OCI-LY7 (cell line): ENCODE measurements at regions not wholly inside any gene's neighbourhood (a gene's known extent, or its start where the extent isn't known, plus 50 kb on each side); places are given as distances from the start of the nearest gene placed in this dataset.
A peak's percentile ranks its signal among the peaks of the same experiment; 100 is the strongest.

ENCODE experiments used
- BruUV-seq: library from RNA; stranded (reverse); fragments of 400-500 nt; replicated peaks from 2 replicates; lab custom pipeline; 2021; lab: Mats Ljungman, UMichigan
- CTCF ChIA-PET: fragments of 300-600 bp; sonication (Branson Sonifier 250); formaldehyde crosslinking; loops from one replicate; lab custom pipeline; 2022; ENCODE audit warnings: antibody characterized with exemption; ENCODE audit not compliant: unreplicated experiment; lab: Charles Lee
- POLR2A ChIA-PET: fragments of 300-600 bp; sonication (Branson Sonifier 250); formaldehyde crosslinking; loops from one replicate; lab custom pipeline; 2022; ENCODE audit warnings: antibody characterized with exemption; lab: Charles Lee
- DNase-seq: peaks from one replicate; pipeline ENCODE4 v3.0.0-alpha.2; 2015; ENCODE audit warnings: low spot score
- H2AFZ ChIP-seq: fragments of 200-600 bp; sonication (generic), shearing (Covaris generic); 2 replicates; pipeline ENCODE4 v1.6.1; 2014; ENCODE audit warnings: mild to moderate bottlenecking, antibody characterized with exemption, low read length, moderate library complexity
- H3K27ac ChIP-seq: fragments of 200-600 bp; sonication (generic); 2 replicates; pipeline ENCODE4 v1.5.1; 2014; ENCODE audit warnings: mixed run types, low read depth, mild to moderate bottlenecking, moderate library complexity, low read length, inconsistent platforms; ENCODE audit not compliant: poor library complexity, severe bottlenecking
- H3K36me3 ChIP-seq: fragments of 200-600 bp; sonication (generic); 2 replicates; pipeline ENCODE4 v1.6.1; 2014; ENCODE audit warnings: mild to moderate bottlenecking, antibody characterized with exemption, low read length, moderate library complexity, mixed read lengths; ENCODE audit not compliant: insufficient read depth
- H3K4me1 ChIP-seq: fragments of 200-600 bp; sonication (generic); 2 replicates; pipeline ENCODE4 v1.5.1; 2014; ENCODE audit warnings: mild to moderate bottlenecking, low read length; ENCODE audit not compliant: insufficient read depth, poor library complexity, severe bottlenecking
- H3K4me2 ChIP-seq: fragments of 200-600 bp; sonication (generic); 2 replicates; pipeline ENCODE4 v1.6.1; 2014; ENCODE audit warnings: mild to moderate bottlenecking, low read length
- H3K4me3 ChIP-seq: fragments of 200-600 bp; sonication (generic); 2 replicates; pipeline ENCODE4 v1.5.1; 2014; ENCODE audit warnings: mild to moderate bottlenecking, low read depth, low read length; ENCODE audit not compliant: poor library complexity, severe bottlenecking
- H3K79me2 ChIP-seq: fragments of 200-600 bp; sonication (generic); 2 replicates; pipeline ENCODE4 v1.6.1; 2016; ENCODE audit warnings: low read depth, mild to moderate bottlenecking, low read length, moderate library complexity, mixed read lengths; ENCODE audit not compliant: insufficient read depth
- H3K9me2 ChIP-seq: fragments of 200-600 bp; sonication (generic); 2 replicates; pipeline ENCODE4 v1.6.1; 2016; ENCODE audit warnings: mild to moderate bottlenecking, low read length, mixed read lengths; ENCODE audit not compliant: insufficient read depth
- H3K9me3 ChIP-seq: fragments of 200-600 bp; sonication (generic); 2 replicates; pipeline ENCODE4 v1.6.1; 2014; ENCODE audit warnings: mild to moderate bottlenecking, mixed run types, low read length, mixed read lengths
- H4K20me1 ChIP-seq: fragments of 200-600 bp; sonication (generic); 2 replicates; pipeline ENCODE4 v1.6.1; 2014; ENCODE audit warnings: mild to moderate bottlenecking, antibody characterized with exemption, low read length, moderate library complexity, mixed read lengths; ENCODE audit not compliant: insufficient read depth
- CTCF ChIP-seq: fragments of 200-600 bp; sonication (generic); conservative IDR thresholded peaks from 2 replicates; pipeline ENCODE4 v1.5.1; 2014; ENCODE audit warnings: mild to moderate bottlenecking, antibody characterized with exemption, low read length, moderate library complexity, mixed read lengths
- EZH2phosphoT487 ChIP-seq: fragments of 200-600 bp; sonication (generic); IDR thresholded peaks from 2 replicates; pipeline ENCODE4 v1.6.1; 2018; ENCODE audit warnings: low read depth, borderline replicate concordance, mild to moderate bottlenecking, mixed run types, antibody characterized with exemption, low read length, moderate library complexity, mixed read lengths
- intact Hi-C: fragments of 100-400 bp; cut with micrococcal nuclease; formaldehyde crosslinking; loops from one replicate; pipeline ENCODE4 v1.10.0; 2022; ENCODE audit not compliant: unreplicated experiment

GRCh38 chr3:34155108-34155507, 356.7 kb downstream of the PDCD6IP start:
- Histone ChIP-seq H3K9me2 (no peaks in the 10 kb centered on the region), H3K79me2 (no peaks in the 10 kb centered on the region), H3K9me3 (no peaks in the 10 kb centered on the region), H4K20me1 (no peaks in the 10 kb centered on the region), H3K4me1 (peaks cover 7% of the 10 kb centered on the region), H3K36me3 (no peaks in the 10 kb centered on the region), H3K4me2 (no peak overlapping the region), H3K4me3 (no peak overlapping the region), H3K27ac (no peak overlapping the region), H2AFZ (peak overlapping the region; percentile 51; the same call in 1 of the 2 replicates)
- no peak for TF ChIP-seq CTCF
- TF ChIP-seq EZH2phosphoT487, result no peak
- intact Hi-C loops, result no loop called here
- ChIA-PET POLR2A (interaction anchor here (1.0 kb wide), 1 partner anchor 9 kb away, joined by 5 read pairs; no protein-coding TSS in a partner anchor), CTCF (no interaction called here)
- no peak for DNase-seq
- no TSS peak for BruUV-seq

- H3K79me2 ChIP-seq, result no peaks in the 10 kb centered on the region
- no peaks in the 10 kb centered on the region for H3K36me3 ChIP-seq
- H3K4me3 ChIP-seq, result no peak overlapping the region
- no peaks in the 10 kb centered on the region for H4K20me1 ChIP-seq
- no peaks in the 10 kb centered on the region for H3K9me2 ChIP-seq
- BruUV-seq, result no TSS peak
- peaks cover 7% of the 10 kb centered on the region for H3K4me1 ChIP-seq
- peak overlapping the region; percentile 51; the same call in 1 of the 2 replicates for H2AFZ ChIP-seq
- CTCF ChIA-PET, result no interaction called here
- TF ChIP-seq EZH2phosphoT487 (no peak), CTCF (no peak)
- intact Hi-C loops, result no loop called here
- peak; percentile 6 for DNase-seq
- POLR2A ChIA-PET, result interaction anchor here (0.7 to 1.0 kb wide), 2 partner anchors 9 to 118 kb away, joined by 3 to 5 read pairs; no protein-coding TSS in a partner anchor
- no peaks in the 10 kb centered on the region for H3K9me3 ChIP-seq
- H3K27ac ChIP-seq, result no peak overlapping the region
- H3K4me2 ChIP-seq, result no peak overlapping the region
Observed at GRCh38 chr3:34155666-34156065, 357.2 kb downstream of the PDCD6IP start.

DNA sequence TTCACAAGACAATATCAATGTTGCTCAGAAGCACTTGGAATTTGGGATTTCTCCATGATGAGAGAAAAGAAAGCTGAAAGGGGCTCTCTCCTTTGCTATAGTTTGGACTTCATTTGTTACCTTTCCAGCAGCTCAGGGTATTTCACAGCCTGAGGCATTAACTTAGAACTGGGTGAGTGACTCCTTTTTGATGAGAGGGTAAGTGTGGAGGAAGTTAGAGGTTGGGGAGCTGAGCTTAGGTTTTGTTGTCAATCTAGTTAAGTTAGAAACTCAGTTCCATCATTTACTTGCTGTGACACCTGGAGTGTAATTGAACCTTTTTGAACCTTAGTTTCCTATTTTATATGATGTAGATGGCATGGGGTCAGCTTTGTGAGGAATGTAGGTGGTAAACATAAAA, 359.1 kb downstream of the PDCD6IP start:
- no peak overlapping the region for H3K4me3 ChIP-seq
- CTCF ChIA-PET, result no interaction called here
- DNase-seq, result no peak
- no peaks in the 10 kb centered on the region for H3K79me2 ChIP-seq
- H3K4me1 ChIP-seq, result no peaks in the 10 kb centered on the region
- no peaks in the 10 kb centered on the region for H3K9me2 ChIP-seq
- H3K4me2 ChIP-seq, result no peak overlapping the region
- H3K36me3 ChIP-seq, result no peaks in the 10 kb centered on the region
- H3K27ac ChIP-seq, result no peak overlapping the region
- no TSS peak for BruUV-seq
- H3K9me3 ChIP-seq, result no peaks in the 10 kb centered on the region
- TF ChIP-seq EZH2phosphoT487, result no peak
- no peak for TF ChIP-seq CTCF
- POLR2A ChIA-PET, result no interaction called here
- intact Hi-C loops, result no loop called here
- no peak overlapping the region for H2AFZ ChIP-seq
- no peaks in the 10 kb centered on the region for H4K20me1 ChIP-seq
